ENCODE measurements at regions not wholly inside any gene's neighbourhood (a gene's known extent, or its start where the extent isn't known, plus 50 kb on each side); places are given as distances from the start of the nearest gene placed in this dataset.

DNA sequence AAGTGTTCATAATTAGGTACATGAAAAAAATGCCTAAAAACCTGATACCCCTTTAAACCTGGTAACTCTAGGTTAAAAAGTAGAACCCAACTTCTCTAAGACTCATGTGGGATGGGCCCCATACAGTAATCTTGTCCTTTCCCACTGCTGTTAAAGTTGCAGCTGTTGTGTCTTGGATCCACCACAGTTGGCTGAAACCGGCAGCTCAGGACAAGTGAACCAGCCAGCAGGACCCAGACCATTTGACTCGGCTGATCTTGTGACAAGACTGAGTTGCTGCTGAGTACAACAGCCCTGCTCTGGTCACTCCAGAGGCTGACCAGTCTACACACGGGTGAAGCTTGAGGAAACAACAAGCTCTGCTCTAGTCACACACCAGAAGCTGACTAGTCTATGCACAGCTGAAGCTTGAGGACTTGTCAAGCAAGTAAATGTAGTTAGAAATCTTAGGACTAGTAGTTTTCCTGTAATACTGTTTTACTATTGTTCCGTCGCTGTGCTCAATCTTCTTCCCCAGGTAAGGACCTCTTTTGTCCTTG lies 60.6 kb downstream of the DHRS2 start:
- H3K9me3 ChIP-seq (ENCODE audit: control insufficient read depth, low read depth, low read length): no peaks in the 10 kb centered on the region
- H3K79me2 ChIP-seq (ENCODE audit: control insufficient read depth, insufficient read depth, low read length): no peaks in the 10 kb centered on the region
- H3K4me1 ChIP-seq (ENCODE audit: control insufficient read depth, extremely low read depth, insufficient read depth, low read length): peaks cover 2% of the 10 kb centered on the region
- peaks cover 18% of the 10 kb centered on the region for H3K27me3 ChIP-seq (ENCODE audit: control insufficient read depth, extremely low read depth, insufficient read depth, low read length)
- DNase-seq (ENCODE audit: low read depth, low spot score) (no peak), FAIRE-seq (no peak)
- no peak overlapping the region for H2AFZ ChIP-seq (ENCODE audit: control insufficient read depth, low read length)
- no peak overlapping the region for H3K4me2 ChIP-seq (ENCODE audit: control insufficient read depth, extremely low read depth, insufficient read depth, low read depth, low read length)
- no peaks in the 10 kb centered on the region for H3K9me1 ChIP-seq (ENCODE audit: control insufficient read depth, extremely low read depth, insufficient read depth, low read length)
- H3K9ac ChIP-seq (ENCODE audit: control insufficient read depth, extremely low read depth, insufficient read depth, low read length): no peak overlapping the region
- H3K36me3 ChIP-seq (ENCODE audit: control insufficient read depth in 2 of 2, extremely low read depth in 1 of 2, insufficient read depth in 2 of 2, low read length in 2 of 2): no peaks in the 10 kb centered on the region
- dilution Hi-C loops (cut with MboI; ENCODE audit: extremely low pct_ligation_motif_present, low sequenced_read_pairs): no loop called here
- H3K27ac ChIP-seq (ENCODE audit: control insufficient read depth, insufficient read depth, low read length): no peak overlapping the region
- no peak for TF ChIP-seq EZH2 (IDR thresholded peaks at IDR 0.05; ENCODE audit: low read length)
- TF ChIP-seq, protein P1, sequence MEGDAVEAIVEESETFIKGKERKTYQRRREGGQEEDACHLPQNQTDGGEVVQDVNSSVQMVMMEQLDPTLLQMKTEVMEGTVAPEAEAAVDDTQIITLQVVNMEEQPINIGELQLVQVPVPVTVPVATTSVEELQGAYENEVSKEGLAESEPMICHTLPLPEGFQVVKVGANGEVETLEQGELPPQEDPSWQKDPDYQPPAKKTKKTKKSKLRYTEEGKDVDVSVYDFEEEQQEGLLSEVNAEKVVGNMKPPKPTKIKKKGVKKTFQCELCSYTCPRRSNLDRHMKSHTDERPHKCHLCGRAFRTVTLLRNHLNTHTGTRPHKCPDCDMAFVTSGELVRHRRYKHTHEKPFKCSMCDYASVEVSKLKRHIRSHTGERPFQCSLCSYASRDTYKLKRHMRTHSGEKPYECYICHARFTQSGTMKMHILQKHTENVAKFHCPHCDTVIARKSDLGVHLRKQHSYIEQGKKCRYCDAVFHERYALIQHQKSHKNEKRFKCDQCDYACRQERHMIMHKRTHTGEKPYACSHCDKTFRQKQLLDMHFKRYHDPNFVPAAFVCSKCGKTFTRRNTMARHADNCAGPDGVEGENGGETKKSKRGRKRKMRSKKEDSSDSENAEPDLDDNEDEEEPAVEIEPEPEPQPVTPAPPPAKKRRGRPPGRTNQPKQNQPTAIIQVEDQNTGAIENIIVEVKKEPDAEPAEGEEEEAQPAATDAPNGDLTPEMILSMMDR (optimal IDR thresholded peaks at IDR 0.05 in 1 of 3, IDR thresholded peaks at IDR 0.05 in 1 of 3, conservative IDR thresholded peaks at IDR 0.05 in 1 of 3; ENCODE audit: extremely low read depth in 1 of 3, insufficient read depth in 2 of 3, low read length in 3 of 3): no peak
- no peaks in the 10 kb centered on the region for H4K20me1 ChIP-seq (ENCODE audit: control insufficient read depth, extremely low read depth, insufficient read depth, low read length)
- H3K4me3 ChIP-seq (ENCODE audit: control insufficient read depth in 2 of 3, extremely low read depth in 1 of 3, insufficient read depth in 2 of 3, low read depth in 1 of 3, low read length in 3 of 3): no peak overlapping the region

DNA sequence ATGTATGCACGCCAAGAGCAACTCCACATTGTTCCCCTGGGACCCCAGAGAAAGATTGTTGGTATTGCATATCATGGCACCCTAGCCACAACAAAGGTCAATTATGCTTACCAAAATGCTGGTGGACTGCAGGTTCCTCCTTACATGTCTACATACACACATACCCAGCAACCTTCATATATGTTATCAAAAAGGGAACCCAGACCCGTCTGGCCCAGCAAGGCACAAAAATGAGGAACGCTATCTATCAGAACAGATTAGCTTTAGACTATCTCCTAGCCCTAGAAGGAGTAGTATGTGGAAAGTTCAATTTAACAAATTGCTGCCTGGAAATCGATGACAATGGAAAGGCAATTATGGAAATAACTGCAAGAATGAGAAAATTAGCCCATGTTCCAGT lies 61.5 kb downstream of the DHRS2 start:
- no peaks in the 10 kb centered on the region for H3K9me3 ChIP-seq (ENCODE audit: control insufficient read depth, low read depth, low read length)
- H4K20me1 ChIP-seq (ENCODE audit: control insufficient read depth, extremely low read depth, insufficient read depth, low read length): no peaks in the 10 kb centered on the region
- DNase-seq (ENCODE audit: low read depth, low spot score): no peak

More for the DNA sequence above, 61.5 kb downstream of the DHRS2 start:
- no peaks in the 10 kb centered on the region for H3K36me3 ChIP-seq (ENCODE audit: control insufficient read depth in 2 of 2, extremely low read depth in 1 of 2, insufficient read depth in 2 of 2, low read length in 2 of 2)
- no peak overlapping the region for H3K9ac ChIP-seq (ENCODE audit: control insufficient read depth, extremely low read depth, insufficient read depth, low read length)
- dilution Hi-C loops (cut with MboI; ENCODE audit: extremely low pct_ligation_motif_present, low sequenced_read_pairs): no loop called here
- TF ChIP-seq, protein P1 (optimal IDR thresholded peaks at IDR 0.05 in 1 of 3, IDR thresholded peaks at IDR 0.05 in 1 of 3, conservative IDR thresholded peaks at IDR 0.05 in 1 of 3; ENCODE audit: extremely low read depth in 1 of 3, insufficient read depth in 2 of 3, low read length in 3 of 3): no peak
- no peak for TF ChIP-seq EZH2 (IDR thresholded peaks at IDR 0.05; ENCODE audit: low read length)
- H3K9me1 ChIP-seq (ENCODE audit: control insufficient read depth, extremely low read depth, insufficient read depth, low read length): no peaks in the 10 kb centered on the region
- H3K4me1 ChIP-seq (ENCODE audit: control insufficient read depth, extremely low read depth, insufficient read depth, low read length): peaks cover 2% of the 10 kb centered on the region
- no peak overlapping the region for H3K27ac ChIP-seq (ENCODE audit: control insufficient read depth, insufficient read depth, low read length)
- no peaks in the 10 kb centered on the region for H3K79me2 ChIP-seq (ENCODE audit: control insufficient read depth, insufficient read depth, low read length)
- H3K27me3 ChIP-seq (ENCODE audit: control insufficient read depth, extremely low read depth, insufficient read depth, low read length): peaks cover 18% of the 10 kb centered on the region
- FAIRE-seq: no peak
- H3K4me2 ChIP-seq (ENCODE audit: control insufficient read depth, extremely low read depth, insufficient read depth, low read depth, low read length): no peak overlapping the region
- no peak overlapping the region for H3K4me3 ChIP-seq (ENCODE audit: control insufficient read depth in 2 of 3, extremely low read depth in 1 of 3, insufficient read depth in 2 of 3, low read depth in 1 of 3, low read length in 3 of 3)
- no peak overlapping the region for H2AFZ ChIP-seq (ENCODE audit: control insufficient read depth, low read length)
